ENCODE measurements at regions not wholly inside any gene's neighbourhood (a gene's known extent, or its start where the extent isn't known, plus 50 kb on each side); places are given as distances from the start of the nearest gene placed in this dataset.

GRCh38 chr7:138313829-138314178 is 146.3 kb upstream of the TRIM24 start:
- H3K36me3 ChIP-seq, result no peaks in the 10 kb centered on the region
- in situ Hi-C loops (cut with MboI; ENCODE audit: low sequenced_read_pairs in 4 of 4), result no loop called here
- H3K4me1 ChIP-seq, result no peaks in the 10 kb centered on the region
- no peak for TF ChIP-seq CTCF (IDR thresholded peaks at IDR 0.05 in 4 of 5, conservative IDR thresholded peaks at IDR 0.05 in 1 of 5)
- no peak for TF ChIP-seq POLR2A (IDR thresholded peaks at IDR 0.05)
- H3K27ac ChIP-seq, result no peak overlapping the region
- no peak overlapping the region for H3K4me3 ChIP-seq
- intact Hi-C loops (cut with DNase I; ENCODE audit: low total_unique reads), result no loop called here
- no peaks in the 10 kb centered on the region for H3K27me3 ChIP-seq
- ATAC-seq (no peak), DNase-seq (no peak)
- H3K9me3 ChIP-seq, result no peaks in the 10 kb centered on the region

- TF ChIP-seq POLR2A (IDR thresholded peaks at IDR 0.05) (no peak), CTCF (IDR thresholded peaks at IDR 0.05 in 4 of 5, conservative IDR thresholded peaks at IDR 0.05 in 1 of 5) (no peak)
These were observed 143.5 kb upstream of the TRIM24 start for GRCh38 chr7:138316421-138317043.

GRCh38 chr7:138317044-138317596 is 142.9 kb upstream of the TRIM24 start:
- ATAC-seq, result no peak
- H3K4me3 ChIP-seq, result no peak overlapping the region
- no peaks in the 10 kb centered on the region for H3K36me3 ChIP-seq
- in situ Hi-C loops (cut with MboI; ENCODE audit: low sequenced_read_pairs in 4 of 4) (no loop called here), intact Hi-C loops (cut with DNase I; ENCODE audit: low total_unique reads) (no loop called here)
- no peak for DNase-seq
- H3K27me3 ChIP-seq, result no peaks in the 10 kb centered on the region
- no peak overlapping the region for H3K27ac ChIP-seq
- H3K9me3 ChIP-seq, result no peaks in the 10 kb centered on the region
- no peaks in the 10 kb centered on the region for H3K4me1 ChIP-seq
- TF ChIP-seq CTCF (IDR thresholded peaks at IDR 0.05 in 4 of 5, conservative IDR thresholded peaks at IDR 0.05 in 1 of 5) (no peak), POLR2A (IDR thresholded peaks at IDR 0.05) (no peak)

More at GRCh38 chr7:138316421-138317043, 143.5 kb upstream of the TRIM24 start:
- Histone ChIP-seq H3K27me3 (no peaks in the 10 kb centered on the region), H3K9me3 (no peaks in the 10 kb centered on the region), H3K4me1 (no peaks in the 10 kb centered on the region), H3K4me3 (no peak overlapping the region), H3K27ac (no peak overlapping the region), H3K36me3 (no peaks in the 10 kb centered on the region)
- intact Hi-C loops (cut with DNase I; ENCODE audit: low total_unique reads) (no loop called here), in situ Hi-C loops (cut with MboI; ENCODE audit: low sequenced_read_pairs in 4 of 4) (no loop called here)
- ATAC-seq (no peak), DNase-seq (no peak)

GRCh38 chr7:138324941-138325340 is 135.1 kb upstream of the TRIM24 start:
- no peaks in the 10 kb centered on the region for H3K27me3 ChIP-seq
- in situ Hi-C loops (cut with MboI; ENCODE audit: low sequenced_read_pairs in 4 of 4) (no loop called here), intact Hi-C loops (cut with DNase I; ENCODE audit: low total_unique reads) (no loop called here)
- TF ChIP-seq POLR2A (IDR thresholded peaks at IDR 0.05) (no peak), CTCF (IDR thresholded peaks at IDR 0.05 in 4 of 5, conservative IDR thresholded peaks at IDR 0.05 in 1 of 5) (no peak)
- DNase-seq (no peak), ATAC-seq (no peak)
- no peaks in the 10 kb centered on the region for H3K4me1 ChIP-seq
- H3K4me3 ChIP-seq, result no peak overlapping the region
- H3K36me3 ChIP-seq, result no peaks in the 10 kb centered on the region
- no peak overlapping the region for H3K27ac ChIP-seq
- no peaks in the 10 kb centered on the region for H3K9me3 ChIP-seq

- no peak overlapping the region for H3K4me3 ChIP-seq
- no peaks in the 10 kb centered on the region for H3K9me3 ChIP-seq
- DNase-seq (no peak), ATAC-seq (no peak)
- H3K4me1 ChIP-seq, result no peaks in the 10 kb centered on the region
- intact Hi-C loops (cut with DNase I; ENCODE audit: low total_unique reads), result no loop called here
- TF ChIP-seq POLR2A (IDR thresholded peaks at IDR 0.05) (no peak), CTCF (IDR thresholded peaks at IDR 0.05 in 4 of 5, conservative IDR thresholded peaks at IDR 0.05 in 1 of 5) (no peak)
- no peaks in the 10 kb centered on the region for H3K27me3 ChIP-seq
- in situ Hi-C loops (cut with MboI; ENCODE audit: low sequenced_read_pairs in 4 of 4), result no loop called here
- H3K27ac ChIP-seq, result no peak overlapping the region
- H3K36me3 ChIP-seq, result no peaks in the 10 kb centered on the region
These were observed 134.6 kb upstream of the TRIM24 start for GRCh38 chr7:138325434-138325833.
